Fibroblast of pulmonary artery (primary cell): ENCODE measurements at regions not wholly inside any gene's neighbourhood (a gene's known extent, or its start where the extent isn't known, plus 50 kb on each side); places are given as distances from the start of the nearest gene placed in this dataset.

Experiments used
- DNase-seq: peaks from one replicate; pipeline ENCODE4 v3.0.0-alpha.2; 2010; ENCODE audit warnings: low read depth
- H3K4me3 ChIP-seq: replicated peaks from 2 replicates; pipeline ENCODE4 v1.5.1; 2011; ENCODE audit warnings: low read depth, mild to moderate bottlenecking, control low read depth, low read length, moderate library complexity
- CTCF ChIP-seq: IDR thresholded peaks from 2 replicates; pipeline ENCODE4 v1.5.1; 2011; ENCODE audit warnings: mild to moderate bottlenecking, control low read depth, low read length, inconsistent platforms; ENCODE audit errors: missing control alignments

GRCh38 chr21:14871861-14872260 lies 192.9 kb downstream of the NRIP1 start:
- DNase-seq = no peak
- TF ChIP-seq CTCF = no peak
- no peak overlapping the region for H3K4me3 ChIP-seq

DNA sequence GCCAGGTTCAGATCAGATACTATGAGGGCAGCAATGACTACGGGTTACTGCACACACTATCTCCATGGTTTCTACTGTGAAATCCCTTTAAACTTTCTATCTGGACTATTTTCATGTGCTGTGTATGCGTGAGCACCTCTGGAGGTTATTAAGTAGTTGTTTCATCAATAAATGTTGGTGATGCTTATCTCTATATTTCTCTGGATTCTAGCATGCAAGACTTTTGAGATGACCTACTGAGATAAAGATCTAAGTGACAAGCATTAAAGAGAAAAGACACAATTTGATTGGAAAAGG lies 194.0 kb downstream of the NRIP1 start:
- no peak for DNase-seq
- no peak for TF ChIP-seq CTCF
- no peak overlapping the region for H3K4me3 ChIP-seq

DNA sequence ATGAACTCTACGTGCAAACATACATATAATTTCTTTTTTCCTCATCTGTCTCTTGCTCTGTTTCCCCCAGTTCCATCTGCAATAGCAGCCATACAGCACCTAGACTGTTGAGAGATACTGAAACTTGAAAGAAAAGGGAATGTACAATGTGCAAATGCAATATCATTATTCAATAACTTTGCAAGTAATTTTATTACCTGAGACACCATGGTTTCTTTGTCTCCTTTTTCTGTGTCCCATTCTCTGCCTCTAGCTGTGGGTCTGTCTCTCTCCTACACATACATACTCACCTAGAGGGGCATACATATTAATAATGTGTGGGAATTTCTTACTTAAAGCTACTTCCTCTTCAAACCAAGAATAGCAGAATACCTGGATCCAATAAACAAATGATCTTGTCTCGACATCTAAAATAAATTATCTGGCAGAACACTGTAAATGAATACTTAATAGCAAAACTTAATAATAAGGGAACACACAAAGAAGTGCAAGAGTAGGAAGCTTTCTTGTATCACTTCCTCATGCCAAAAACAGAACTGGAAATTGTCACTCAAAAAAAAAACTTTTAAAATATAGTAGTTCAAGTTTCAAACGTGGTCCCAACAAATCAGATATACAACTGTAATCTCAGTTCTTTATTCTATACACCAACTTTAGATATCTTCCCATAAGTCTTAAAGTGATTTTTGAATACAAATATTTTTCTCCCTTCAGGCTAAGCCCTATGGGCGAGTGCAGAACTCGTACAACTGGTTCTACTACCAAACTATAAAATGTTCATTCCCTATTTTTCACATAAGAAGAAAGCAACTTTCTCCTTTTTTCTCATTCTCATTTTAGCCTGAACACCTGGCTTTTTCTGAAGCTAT lies 194.6 kb downstream of the NRIP1 start:
- H3K4me3 ChIP-seq = no peak overlapping the region
- TF ChIP-seq CTCF = no peak
- no peak for DNase-seq

GRCh38 chr21:14866859-14867765 lies 197.7 kb downstream of the NRIP1 start:
- DNase-seq = no peak
- TF ChIP-seq CTCF = no peak
- no peak overlapping the region for H3K4me3 ChIP-seq

GRCh38 chr21:14864211-14865021 lies 200.4 kb downstream of the NRIP1 start:
- no peak overlapping the region for H3K4me3 ChIP-seq
- TF ChIP-seq CTCF = peak; percentile 69
- peak; percentile 88 for DNase-seq

GRCh38 chr21:14863745-14864210 lies 201.0 kb downstream of the NRIP1 start:
- peak; percentile 47 for DNase-seq
- TF ChIP-seq CTCF = no peak
- H3K4me3 ChIP-seq = no peak overlapping the region
